ENCODE measurements at regions not wholly inside any gene's neighbourhood (a gene's known extent, or its start where the extent isn't known, plus 50 kb on each side); places are given as distances from the start of the nearest gene placed in this dataset.

DNA sequence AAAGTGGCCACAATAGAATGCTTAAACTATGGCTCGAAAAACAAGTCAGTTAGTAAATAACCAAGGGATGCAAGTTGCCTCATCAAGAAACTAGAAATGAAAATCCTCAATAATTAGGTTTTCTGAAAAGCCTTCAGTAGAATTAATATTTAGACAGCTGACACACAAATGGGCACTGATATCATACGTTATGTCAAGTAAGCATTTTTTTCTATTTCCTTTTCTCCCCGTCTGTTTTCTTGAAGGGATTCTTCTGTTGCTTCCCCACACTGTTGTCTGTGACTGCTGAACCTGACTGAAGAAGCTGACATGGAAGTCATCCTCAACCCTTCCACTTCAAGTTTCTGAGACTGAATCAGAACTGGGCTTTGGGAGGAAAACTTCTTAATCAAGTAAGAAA lies 151.8 kb upstream of the CADM2 start:
- ATAC-seq (no peak), DNase-seq (no peak)
- Histone ChIP-seq H3K27ac (no peak overlapping the region), H3K27me3 (ENCODE audit: low read depth) (no peaks in the 10 kb centered on the region), H3K36me3 (no peaks in the 10 kb centered on the region), H3K4me1 (no peaks in the 10 kb centered on the region), H3K4me3 (no peak overlapping the region), H3K9me3 (no peaks in the 10 kb centered on the region)
- intact Hi-C loops (cut with DNase I), result no loop called here
- TF ChIP-seq, protein P1, sequence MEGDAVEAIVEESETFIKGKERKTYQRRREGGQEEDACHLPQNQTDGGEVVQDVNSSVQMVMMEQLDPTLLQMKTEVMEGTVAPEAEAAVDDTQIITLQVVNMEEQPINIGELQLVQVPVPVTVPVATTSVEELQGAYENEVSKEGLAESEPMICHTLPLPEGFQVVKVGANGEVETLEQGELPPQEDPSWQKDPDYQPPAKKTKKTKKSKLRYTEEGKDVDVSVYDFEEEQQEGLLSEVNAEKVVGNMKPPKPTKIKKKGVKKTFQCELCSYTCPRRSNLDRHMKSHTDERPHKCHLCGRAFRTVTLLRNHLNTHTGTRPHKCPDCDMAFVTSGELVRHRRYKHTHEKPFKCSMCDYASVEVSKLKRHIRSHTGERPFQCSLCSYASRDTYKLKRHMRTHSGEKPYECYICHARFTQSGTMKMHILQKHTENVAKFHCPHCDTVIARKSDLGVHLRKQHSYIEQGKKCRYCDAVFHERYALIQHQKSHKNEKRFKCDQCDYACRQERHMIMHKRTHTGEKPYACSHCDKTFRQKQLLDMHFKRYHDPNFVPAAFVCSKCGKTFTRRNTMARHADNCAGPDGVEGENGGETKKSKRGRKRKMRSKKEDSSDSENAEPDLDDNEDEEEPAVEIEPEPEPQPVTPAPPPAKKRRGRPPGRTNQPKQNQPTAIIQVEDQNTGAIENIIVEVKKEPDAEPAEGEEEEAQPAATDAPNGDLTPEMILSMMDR (IDR thresholded peaks at IDR 0.05), result no peak

DNA sequence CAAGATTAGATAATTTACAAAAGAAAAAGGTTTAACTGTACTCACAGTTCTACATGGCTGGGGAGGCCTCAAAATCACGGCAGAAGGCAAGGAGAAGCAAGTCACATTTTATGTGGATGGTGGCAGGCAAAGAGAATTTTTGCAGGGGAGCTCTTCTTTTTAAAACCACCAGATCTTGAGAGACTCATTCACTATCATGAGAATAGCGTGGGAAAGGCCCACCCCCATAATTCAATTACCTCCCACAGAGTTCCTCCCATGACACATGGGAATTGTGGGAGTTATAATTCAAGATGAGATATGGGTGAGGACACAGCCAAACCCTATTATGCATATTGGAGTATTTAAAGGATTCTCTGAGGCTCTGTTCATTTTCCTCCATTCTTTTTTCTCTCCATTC lies 138.7 kb upstream of the CADM2 start:
- Histone ChIP-seq H3K4me3 (no peak overlapping the region), H3K9me3 (no peaks in the 10 kb centered on the region), H3K27ac (no peak overlapping the region), H3K36me3 (no peaks in the 10 kb centered on the region), H3K27me3 (ENCODE audit: low read depth) (no peaks in the 10 kb centered on the region), H3K4me1 (no peaks in the 10 kb centered on the region)
- ATAC-seq (no peak), DNase-seq (no peak)
- TF ChIP-seq, protein P1 (IDR thresholded peaks at IDR 0.05), result no peak
- intact Hi-C loops (cut with DNase I), result no loop called here

DNA sequence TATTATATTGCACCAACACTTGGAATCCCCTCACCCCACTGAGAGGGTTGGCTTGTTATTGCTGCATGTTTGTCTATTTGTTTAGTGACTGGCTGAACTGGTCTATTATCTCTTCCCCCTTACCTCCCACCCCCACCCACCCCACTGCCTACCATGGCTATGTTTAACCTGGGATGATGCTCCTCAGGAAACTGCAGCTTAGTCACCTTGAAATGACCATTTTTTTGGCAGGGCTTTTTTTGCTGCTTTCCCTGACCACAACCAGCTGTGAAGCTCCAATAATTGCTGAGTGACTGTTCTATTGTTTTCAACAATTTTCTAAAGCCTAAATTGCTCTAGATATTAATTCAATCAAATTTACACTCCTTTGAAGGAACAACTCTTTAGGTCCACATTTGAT lies 137.9 kb upstream of the CADM2 start:
- Histone ChIP-seq H3K27ac (no peak overlapping the region), H3K4me1 (no peaks in the 10 kb centered on the region), H3K36me3 (no peaks in the 10 kb centered on the region), H3K4me3 (no peak overlapping the region), H3K9me3 (no peaks in the 10 kb centered on the region), H3K27me3 (ENCODE audit: low read depth) (no peaks in the 10 kb centered on the region)
- intact Hi-C loops (cut with DNase I), result no loop called here
- TF ChIP-seq, protein P1 (IDR thresholded peaks at IDR 0.05), result no peak
- DNase-seq (no peak), ATAC-seq (no peak)

DNA sequence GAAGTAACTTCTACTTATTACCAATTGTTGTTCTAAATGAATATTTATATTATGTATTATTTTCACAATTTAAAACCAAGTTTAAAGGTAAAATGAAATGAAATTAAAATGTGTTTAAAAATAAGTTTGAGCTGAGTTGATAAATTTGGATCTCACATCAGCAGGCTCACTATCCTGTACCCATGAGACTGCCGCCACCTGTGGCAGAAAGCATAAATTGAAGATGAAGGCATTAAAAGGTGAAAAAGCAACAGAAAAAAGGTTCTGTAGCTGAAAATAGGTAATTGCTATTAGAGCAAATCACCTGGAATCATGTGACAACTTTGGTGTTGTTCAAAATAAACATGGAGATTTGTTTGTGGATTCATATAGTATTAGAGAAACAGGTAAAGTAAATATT lies 133.0 kb upstream of the CADM2 start:
- Histone ChIP-seq H3K27ac (no peak overlapping the region), H3K9me3 (no peaks in the 10 kb centered on the region), H3K4me1 (no peaks in the 10 kb centered on the region), H3K4me3 (no peak overlapping the region), H3K36me3 (no peaks in the 10 kb centered on the region), H3K27me3 (ENCODE audit: low read depth) (no peaks in the 10 kb centered on the region)
- TF ChIP-seq, protein P1 (IDR thresholded peaks at IDR 0.05), result no peak
- intact Hi-C loops (cut with DNase I), result no loop called here
- no peak for ATAC-seq
- no peak for DNase-seq

DNA sequence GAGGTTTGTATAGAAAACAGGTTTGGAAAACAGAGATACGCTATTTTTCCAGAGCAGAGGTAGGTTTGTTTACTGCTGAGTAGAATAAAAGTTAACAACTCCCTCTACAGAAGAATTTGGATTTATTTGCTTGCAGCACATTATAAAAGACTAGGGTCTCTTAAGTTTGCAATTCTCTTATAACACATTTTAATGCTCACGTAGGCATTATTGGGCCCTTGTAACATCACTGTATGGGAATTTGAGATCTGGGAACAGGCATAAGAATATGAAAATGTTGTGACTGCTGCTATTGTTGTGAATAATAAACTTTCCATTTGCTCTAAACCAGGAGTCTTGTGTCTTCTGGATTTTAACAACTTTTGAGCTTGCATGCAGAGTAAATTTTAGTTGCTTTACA lies 128.3 kb upstream of the CADM2 start:
- Histone ChIP-seq H3K4me3 (no peak overlapping the region), H3K27me3 (ENCODE audit: low read depth) (no peaks in the 10 kb centered on the region), H3K4me1 (no peaks in the 10 kb centered on the region), H3K27ac (no peak overlapping the region), H3K36me3 (no peaks in the 10 kb centered on the region), H3K9me3 (no peaks in the 10 kb centered on the region)
- intact Hi-C loops (cut with DNase I), result no loop called here
- DNase-seq, result no peak
- ATAC-seq, result no peak
- TF ChIP-seq, protein P1 (IDR thresholded peaks at IDR 0.05), result no peak

DNA sequence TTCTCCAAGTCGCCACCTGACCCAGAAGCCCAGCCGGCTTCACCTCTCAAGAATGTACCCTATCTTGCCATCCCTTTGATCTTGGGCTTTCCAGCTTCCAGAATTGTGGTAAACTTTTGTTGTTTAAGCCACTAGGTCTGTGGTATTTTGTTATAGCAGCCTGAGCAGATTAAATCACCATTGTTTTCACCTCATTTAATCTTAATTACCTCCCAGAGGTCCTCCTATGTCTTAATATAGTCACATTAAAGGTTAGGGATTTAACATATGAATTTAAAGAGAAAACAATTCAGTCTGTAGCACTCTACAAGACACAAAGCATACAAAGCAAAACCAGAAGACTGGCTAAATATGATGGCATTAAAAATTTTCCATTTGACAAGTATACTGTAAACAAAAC lies 123.4 kb upstream of the CADM2 start:
- no peaks in the 10 kb centered on the region for H3K36me3 ChIP-seq
- intact Hi-C loops (cut with DNase I), result no loop called here
- no peaks in the 10 kb centered on the region for H3K9me3 ChIP-seq
- H3K4me3 ChIP-seq, result no peak overlapping the region
- H3K4me1 ChIP-seq, result no peaks in the 10 kb centered on the region
- no peak for ATAC-seq
- TF ChIP-seq, protein P1 (IDR thresholded peaks at IDR 0.05), result no peak
- no peak overlapping the region for H3K27ac ChIP-seq
- H3K27me3 ChIP-seq (ENCODE audit: low read depth), result no peaks in the 10 kb centered on the region
- DNase-seq, result no peak
